HFFc6 (cell line): ENCODE measurements at regions not wholly inside any gene's neighbourhood (a gene's known extent, or its start where the extent isn't known, plus 50 kb on each side); places are given as distances from the start of the nearest gene placed in this dataset.
A peak's percentile ranks its signal among the peaks of the same experiment; 100 is the strongest.
"Not testable (repeated sequence)": the region's sequence is repeated elsewhere in the genome, so short reads cannot be mapped to it uniquely, and the experiment has no call there.

Experiments
- DNase-seq: peaks from one replicate; pipeline ENCODE4 v3.0.0-alpha.2; 2018
- H3K27ac Mint-ChIP-seq: 2 replicates; pipeline ENCODE4 v1.8.0; 2020; ENCODE audit warnings: mild to moderate bottlenecking, mixed read lengths
- H3K27me3 Mint-ChIP-seq: 2 replicates; pipeline ENCODE4 v1.8.0; 2021; ENCODE audit warnings: mild to moderate bottlenecking, moderate library complexity, mixed read lengths; ENCODE audit not compliant: insufficient read depth
- H3K36me3 Mint-ChIP-seq: 2 replicates; pipeline ENCODE4 v1.8.0; 2021; ENCODE audit warnings: low read depth, mixed read lengths
- H3K4me1 Mint-ChIP-seq: 2 replicates; pipeline ENCODE4 v1.8.0; 2020; ENCODE audit warnings: low read depth, mixed read lengths
- H3K4me3 Mint-ChIP-seq: 2 replicates; pipeline ENCODE4 v1.8.0; 2020; ENCODE audit warnings: mild to moderate bottlenecking, moderate library complexity, mixed read lengths
- H3K9me3 Mint-ChIP-seq: 2 replicates; pipeline ENCODE4 v1.8.0; 2020; ENCODE audit warnings: mild to moderate bottlenecking, mixed read lengths
- CTCF ChIP-seq: fragments of 200-600 bp; sonication (generic); IDR thresholded peaks from 2 replicates; pipeline ENCODE4 v1.5.0; 2021; ENCODE audit warnings: antibody characterized with exemption, mild to moderate bottlenecking

- H3K9me3 Mint-ChIP-seq, result no peaks in the 10 kb centered on the region
- no peak for TF ChIP-seq CTCF
- H3K36me3 Mint-ChIP-seq, result no peaks in the 10 kb centered on the region
- H3K27ac Mint-ChIP-seq, result no peak overlapping the region
- DNase-seq, result no peak
- no peak overlapping the region for H3K4me3 Mint-ChIP-seq
- peaks cover 3% of the 10 kb centered on the region for H3K27me3 Mint-ChIP-seq
- no peaks in the 10 kb centered on the region for H3K4me1 Mint-ChIP-seq
These were observed 599.0 kb downstream of the CSNK1G3 start for GRCh38 chr5:124110942-124111341.

GRCh38 chr5:124105326-124105725, 593.3 kb downstream of the CSNK1G3 start:
- Mint-ChIP-seq H3K4me3 (no peak overlapping the region), H3K36me3 (no peaks in the 10 kb centered on the region), H3K27me3 (peaks cover 3% of the 10 kb centered on the region), H3K27ac (no peak overlapping the region), H3K4me1 (no peaks in the 10 kb centered on the region), H3K9me3 (no peaks in the 10 kb centered on the region)
- no peak for TF ChIP-seq CTCF
- DNase-seq, result no peak

- H3K9me3 Mint-ChIP-seq, result no peaks in the 10 kb centered on the region
- H3K36me3 Mint-ChIP-seq, result no peaks in the 10 kb centered on the region
- H3K4me1 Mint-ChIP-seq, result no peaks in the 10 kb centered on the region
- DNase-seq, result no peak
- no peak for TF ChIP-seq CTCF
- H3K27ac Mint-ChIP-seq, result no peak overlapping the region
- no peak overlapping the region for H3K4me3 Mint-ChIP-seq
- peaks cover 3% of the 10 kb centered on the region for H3K27me3 Mint-ChIP-seq
These were observed 592.8 kb downstream of the CSNK1G3 start for GRCh38 chr5:124104821-124105220.

- no peak overlapping the region for H3K4me3 Mint-ChIP-seq
- TF ChIP-seq CTCF, result no peak
- DNase-seq, result no peak
- no peaks in the 10 kb centered on the region for H3K36me3 Mint-ChIP-seq
- peaks cover 3% of the 10 kb centered on the region for H3K27me3 Mint-ChIP-seq
- no peaks in the 10 kb centered on the region for H3K9me3 Mint-ChIP-seq
- no peaks in the 10 kb centered on the region for H3K4me1 Mint-ChIP-seq
- H3K27ac Mint-ChIP-seq, result no peak overlapping the region
These were observed 592.4 kb downstream of the CSNK1G3 start for GRCh38 chr5:124104344-124104743.

GRCh38 chr5:124103671-124104070, 591.7 kb downstream of the CSNK1G3 start:
- Mint-ChIP-seq H3K9me3 (no peaks in the 10 kb centered on the region), H3K36me3 (no peaks in the 10 kb centered on the region), H3K4me3 (no peak overlapping the region), H3K27me3 (peaks cover 3% of the 10 kb centered on the region), H3K4me1 (no peaks in the 10 kb centered on the region), H3K27ac (no peak overlapping the region)
- no peak for TF ChIP-seq CTCF
- DNase-seq, result peak; percentile 1

- not testable (repeated sequence) for H3K27me3 Mint-ChIP-seq, H3K4me1 Mint-ChIP-seq, DNase-seq, H3K4me3 Mint-ChIP-seq, H3K9me3 Mint-ChIP-seq, H3K36me3 Mint-ChIP-seq, H3K27ac Mint-ChIP-seq
These were observed 591.1 kb downstream of the CSNK1G3 start for GRCh38 chr5:124103056-124103455.
